Embryonic facial prominence (tissue), 1 donor: ENCODE measurements at regions not wholly inside any gene's neighbourhood (a gene's known extent, or its start where the extent isn't known, plus 50 kb on each side); places are given as distances from the start of the nearest gene placed in this dataset.

Experiments used
- DNase-seq: peaks from one replicate; pipeline ENCODE4 v3.0.0-alpha.2; 2016; ENCODE audit errors: extremely low spot score

GRCh38 chr2:129702416-129703176, 276.9 kb upstream of the RAB6C start:
- no peak for DNase-seq

- no peak for DNase-seq
Observed at GRCh38 chr2:129705085-129705484, 274.4 kb upstream of the RAB6C start.

GRCh38 chr2:129707800-129708199, 271.7 kb upstream of the RAB6C start:
- DNase-seq: no peak

DNA sequence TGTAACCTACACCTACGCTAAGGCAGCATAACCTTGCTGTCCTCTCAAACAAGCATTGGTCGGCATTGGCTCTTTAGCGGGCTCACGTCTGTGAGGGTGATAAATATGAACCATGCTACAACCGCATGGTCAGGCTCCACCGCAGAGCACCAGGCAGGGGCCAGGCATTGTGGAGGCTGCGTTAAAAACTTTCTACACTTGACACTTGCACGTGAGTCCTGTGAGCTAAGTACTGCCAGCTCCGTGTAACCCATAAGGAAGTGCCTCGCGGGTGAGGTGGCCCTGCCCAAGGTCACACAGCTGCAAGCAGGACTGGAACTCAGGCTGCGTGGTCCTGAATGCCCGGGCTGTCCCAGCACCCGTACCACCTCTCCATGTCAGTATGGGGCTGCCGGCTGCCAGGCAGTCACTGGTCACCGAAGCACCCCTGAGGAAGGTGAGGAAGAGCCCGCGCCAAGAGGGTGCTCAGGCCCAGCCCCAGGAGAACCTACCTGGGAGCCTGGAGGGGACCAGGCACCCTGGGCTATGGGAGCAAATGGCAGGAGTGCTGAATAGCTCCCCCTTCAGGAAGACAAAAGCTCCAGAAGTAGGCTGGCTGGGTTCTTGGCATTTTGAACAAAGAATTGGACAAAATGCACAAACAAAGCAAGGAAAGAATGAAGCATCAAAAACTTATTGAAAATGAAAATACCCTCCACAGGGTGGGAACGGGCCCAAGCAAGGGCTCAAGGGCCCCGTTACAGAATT, 271.1 kb upstream of the RAB6C start:
- DNase-seq: no peak

- DNase-seq: no peak
Observed at GRCh38 chr2:129709001-129709955, 270.2 kb upstream of the RAB6C start.

GRCh38 chr2:129709956-129710598, 269.4 kb upstream of the RAB6C start:
- DNase-seq: no peak

- DNase-seq: no peak
Observed at GRCh38 chr2:129710670-129711495, 268.6 kb upstream of the RAB6C start.

GRCh38 chr2:129711816-129712675, 267.4 kb upstream of the RAB6C start:
- DNase-seq: no peak

- DNase-seq: no peak
Observed at GRCh38 chr2:129712676-129712985, 266.8 kb upstream of the RAB6C start.

DNA sequence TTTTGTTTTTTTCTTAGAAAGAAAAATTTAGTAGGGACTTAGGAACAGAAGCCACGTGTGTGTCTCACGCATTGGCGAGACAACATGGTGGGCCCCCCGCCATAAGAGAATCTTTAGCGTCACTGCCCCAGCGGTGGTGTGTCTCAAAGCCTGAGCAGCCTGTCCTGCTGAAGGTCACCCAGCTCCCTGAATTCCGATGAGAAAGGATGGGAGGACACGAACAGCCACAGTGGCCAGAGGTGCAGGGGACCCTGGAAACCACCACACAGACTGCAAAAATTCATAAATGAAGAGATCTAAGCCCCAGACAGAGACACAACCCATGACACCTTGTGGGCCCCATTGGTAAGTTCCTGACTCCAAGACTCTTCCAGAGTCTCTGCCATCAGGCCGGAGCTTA, 266.1 kb upstream of the RAB6C start:
- no peak for DNase-seq

- no peak for DNase-seq
Observed at GRCh38 chr2:129716781-129717559, 262.5 kb upstream of the RAB6C start.

GRCh38 chr2:129717560-129718130, 261.8 kb upstream of the RAB6C start:
- no peak for DNase-seq

GRCh38 chr2:129719335-129719734, 260.1 kb upstream of the RAB6C start:
- no peak for DNase-seq

DNA sequence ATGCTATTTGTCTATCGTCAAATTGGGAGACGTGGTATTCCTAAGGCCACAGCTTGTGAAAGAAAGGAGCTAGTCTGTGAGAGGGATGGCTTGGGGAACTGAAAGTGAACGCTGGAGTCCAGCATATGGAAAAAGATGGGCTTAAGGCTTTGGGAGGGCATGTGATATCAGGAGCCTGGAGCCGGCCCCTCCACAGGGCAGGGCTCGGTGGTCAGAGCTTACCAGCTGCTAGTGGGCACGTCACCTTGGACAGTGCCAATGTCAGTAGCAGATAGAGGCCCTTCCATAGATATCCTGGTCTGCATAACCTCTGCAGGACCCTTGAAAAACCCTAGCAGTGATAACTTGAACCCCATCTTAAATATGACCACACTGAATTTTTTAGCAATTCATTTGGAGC, 259.1 kb upstream of the RAB6C start:
- no peak for DNase-seq

GRCh38 chr2:129720761-129721160, 258.7 kb upstream of the RAB6C start:
- DNase-seq: no peak

- no peak for DNase-seq
Observed at GRCh38 chr2:129721236-129721635, 258.2 kb upstream of the RAB6C start.

DNA sequence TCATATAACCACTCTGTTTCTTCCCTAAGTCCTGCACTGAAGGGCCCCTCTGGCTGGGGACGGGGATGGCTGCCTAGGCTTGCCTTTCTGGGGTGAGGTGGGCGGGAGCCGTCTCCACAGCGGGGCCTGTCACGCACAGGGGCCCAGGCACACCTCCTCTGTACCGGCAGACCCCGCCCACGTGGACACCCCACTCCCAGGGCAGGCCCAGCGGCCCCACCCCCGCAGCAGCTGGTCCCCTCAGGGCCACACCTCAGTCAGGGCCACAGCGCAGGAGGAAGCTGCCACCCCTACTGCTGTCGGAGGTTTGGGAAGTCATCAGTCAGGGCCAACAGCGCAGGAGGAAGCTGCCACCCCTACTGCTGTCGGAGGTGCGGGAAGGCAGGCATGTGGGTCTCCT, 257.6 kb upstream of the RAB6C start:
- DNase-seq: no peak

DNA sequence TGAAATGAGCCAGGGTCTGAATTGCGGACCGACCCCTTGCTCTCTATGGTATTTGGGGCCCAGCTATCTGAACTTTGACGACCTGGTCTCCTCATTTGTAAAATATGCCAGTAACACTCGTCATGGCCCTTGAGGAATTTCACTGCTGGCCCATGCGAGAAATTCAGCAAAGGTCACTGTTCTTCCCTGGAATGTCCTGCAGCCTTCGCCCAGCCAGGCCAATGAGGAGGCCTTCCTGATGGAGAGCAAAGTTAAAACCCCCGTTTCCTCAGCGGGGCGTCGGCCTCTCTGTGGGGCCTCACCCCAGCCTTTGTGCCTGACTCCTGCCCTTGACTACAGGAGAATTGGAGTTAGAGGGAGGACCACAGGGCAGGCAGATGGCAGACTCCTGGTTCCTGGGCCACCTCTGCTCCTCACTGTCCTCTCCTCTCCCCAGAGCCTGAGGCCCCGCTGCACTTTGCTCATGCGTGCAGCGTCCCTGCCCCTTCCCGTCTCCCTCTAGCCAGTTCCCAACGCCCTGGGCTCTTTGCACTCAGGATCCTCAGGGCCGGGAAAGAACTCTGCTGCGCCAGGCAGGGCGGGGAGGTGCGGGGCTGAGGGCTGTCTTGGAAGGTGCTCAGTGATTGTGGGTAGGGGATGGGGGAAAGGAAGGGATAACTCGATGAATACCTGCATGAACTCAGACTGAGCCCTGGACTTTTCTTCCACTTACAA, 257.0 kb upstream of the RAB6C start:
- DNase-seq: no peak
